Cardiac fibroblast (primary cell): ENCODE measurements at regions not wholly inside any gene's neighbourhood (a gene's known extent, or its start where the extent isn't known, plus 50 kb on each side); places are given as distances from the start of the nearest gene placed in this dataset.
A peak's percentile ranks its signal among the peaks of the same experiment; 100 is the strongest.

ENCODE experiments used
- DNase-seq, 2 donors: peaks; one replicate each; pipeline versions ENCODE4 v3.0.0 to v3.0.0-alpha.2; 2010; ENCODE audit warnings: low read depth in 2 of 2
- H3K4me3 ChIP-seq, 2 donors: replicated peaks in 1 of 2; 1 replicate in 1 of 2; 2 replicates in 1 of 2; pipeline ENCODE4 v1.5.1; 2011; ENCODE audit warnings: low read depth in 2 of 2, low read length in 2 of 2, mild to moderate bottlenecking in 2 of 2, moderate library complexity in 1 of 2
- CTCF ChIP-seq: IDR thresholded peaks from one replicate; pipeline ENCODE4 v1.5.1; 2011; ENCODE audit warnings: low read depth, mild to moderate bottlenecking, low read length, inconsistent platforms

GRCh38 chr3:72426618-72427397 lies 421.4 kb downstream of the SHQ1 start:
- no peak for DNase-seq
- H3K4me3 ChIP-seq: no peak overlapping the region
- TF ChIP-seq CTCF: no peak

- no peak for TF ChIP-seq CTCF
- DNase-seq: no peak
- no peak overlapping the region for H3K4me3 ChIP-seq
Observed at GRCh38 chr3:72423643-72424042, 424.6 kb downstream of the SHQ1 start.

GRCh38 chr3:72421786-72422185 lies 426.5 kb downstream of the SHQ1 start:
- TF ChIP-seq CTCF: no peak
- DNase-seq: no peak
- no peak overlapping the region for H3K4me3 ChIP-seq

GRCh38 chr3:72421126-72421525 lies 427.1 kb downstream of the SHQ1 start:
- H3K4me3 ChIP-seq: no peak overlapping the region
- DNase-seq: no peak
- no peak for TF ChIP-seq CTCF

- no peak for TF ChIP-seq CTCF
- DNase-seq: no peak
- H3K4me3 ChIP-seq: no peak overlapping the region
Observed at GRCh38 chr3:72418856-72419255, 429.4 kb downstream of the SHQ1 start.

- TF ChIP-seq CTCF: no peak
- DNase-seq: peak in 1 of 2 donors; percentile 29
Observed at GRCh38 chr3:72418244-72418643, 430.0 kb downstream of the SHQ1 start.

More at GRCh38 chr3:72418244-72418643, 430.0 kb downstream of the SHQ1 start:
- no peak overlapping the region for H3K4me3 ChIP-seq
